AG04449 (cell line): ENCODE measurements at regions not wholly inside any gene's neighbourhood (a gene's known extent, or its start where the extent isn't known, plus 50 kb on each side); places are given as distances from the start of the nearest gene placed in this dataset.

ENCODE experiments used
- CTCF ChIA-PET: fragments of 350-600 bp; formaldehyde crosslinking; extraction: SDS; loops from one replicate; lab custom pipeline; 2021; ENCODE audit warnings: antibody characterized with exemption; lab: Yijun Ruan, JAX
- POLR2A ChIA-PET: fragments of 400-600, 350-600 bp; formaldehyde crosslinking; extraction: SDS; loops from one replicate; lab custom pipeline; 2020; ENCODE audit warnings: antibody characterized with exemption, inconsistent platforms; lab: Yijun Ruan, JAX
- DNase-seq: peaks from one replicate; pipeline ENCODE4 v3.0.0-alpha.2; 2010; ENCODE audit warnings: low read depth, low spot score
- H3K4me3 ChIP-seq: 2 replicates; pipeline ENCODE4 v1.5.1; 2011; ENCODE audit warnings: low read depth, mild to moderate bottlenecking, control low read depth, low read length
- TF ChIP-seq, protein P1 (sequence below): IDR thresholded peaks from one replicate; pipeline ENCODE4 v1.5.1; 2011; ENCODE audit warnings: mild to moderate bottlenecking, moderate library complexity, low read length, control low read depth, inconsistent platforms; ENCODE audit not compliant: insufficient read depth; ENCODE audit errors: missing control alignments

DNA sequence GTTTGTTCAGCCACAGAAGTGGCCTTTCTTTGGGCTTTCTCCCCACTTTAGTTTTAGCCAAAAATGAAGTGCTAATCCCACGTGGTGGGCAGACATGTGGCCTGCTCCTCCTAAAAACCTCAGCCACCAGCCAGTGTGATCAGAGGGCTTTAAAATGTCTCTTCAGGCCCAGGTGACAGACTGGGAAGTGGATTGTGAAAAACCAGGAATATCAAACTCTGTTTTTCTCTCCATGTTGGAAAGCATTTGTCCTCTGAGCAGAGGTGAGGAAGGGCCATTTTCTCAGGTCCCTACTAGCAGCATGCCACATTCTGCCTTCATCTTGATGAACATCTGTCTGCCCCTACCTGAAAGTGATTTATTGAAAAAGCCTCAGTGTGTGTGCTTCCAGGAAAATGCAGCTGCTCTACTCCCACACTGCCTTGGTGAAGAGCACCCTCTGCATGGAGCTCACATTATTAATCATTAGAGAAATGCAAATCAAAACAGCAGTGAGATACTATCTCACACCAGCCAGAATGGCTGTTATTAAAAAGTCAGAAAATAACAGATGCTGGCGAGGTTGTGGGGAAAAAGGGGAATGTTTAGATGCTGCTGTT is 181.2 kb upstream of the DMAC1 start:
- no peak overlapping the region for H3K4me3 ChIP-seq
- DNase-seq, result no peak
- ChIA-PET CTCF (no interaction called here), POLR2A (no interaction called here)
- TF ChIP-seq, protein P1, sequence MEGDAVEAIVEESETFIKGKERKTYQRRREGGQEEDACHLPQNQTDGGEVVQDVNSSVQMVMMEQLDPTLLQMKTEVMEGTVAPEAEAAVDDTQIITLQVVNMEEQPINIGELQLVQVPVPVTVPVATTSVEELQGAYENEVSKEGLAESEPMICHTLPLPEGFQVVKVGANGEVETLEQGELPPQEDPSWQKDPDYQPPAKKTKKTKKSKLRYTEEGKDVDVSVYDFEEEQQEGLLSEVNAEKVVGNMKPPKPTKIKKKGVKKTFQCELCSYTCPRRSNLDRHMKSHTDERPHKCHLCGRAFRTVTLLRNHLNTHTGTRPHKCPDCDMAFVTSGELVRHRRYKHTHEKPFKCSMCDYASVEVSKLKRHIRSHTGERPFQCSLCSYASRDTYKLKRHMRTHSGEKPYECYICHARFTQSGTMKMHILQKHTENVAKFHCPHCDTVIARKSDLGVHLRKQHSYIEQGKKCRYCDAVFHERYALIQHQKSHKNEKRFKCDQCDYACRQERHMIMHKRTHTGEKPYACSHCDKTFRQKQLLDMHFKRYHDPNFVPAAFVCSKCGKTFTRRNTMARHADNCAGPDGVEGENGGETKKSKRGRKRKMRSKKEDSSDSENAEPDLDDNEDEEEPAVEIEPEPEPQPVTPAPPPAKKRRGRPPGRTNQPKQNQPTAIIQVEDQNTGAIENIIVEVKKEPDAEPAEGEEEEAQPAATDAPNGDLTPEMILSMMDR, result no peak

- H3K4me3 ChIP-seq, result no peak overlapping the region
- ChIA-PET POLR2A (no interaction called here), CTCF (no interaction called here)
- no peak for DNase-seq
- TF ChIP-seq, protein P1, result no peak
These were observed 180.5 kb upstream of the DMAC1 start for GRCh38 chr9:7980041-7980440.

DNA sequence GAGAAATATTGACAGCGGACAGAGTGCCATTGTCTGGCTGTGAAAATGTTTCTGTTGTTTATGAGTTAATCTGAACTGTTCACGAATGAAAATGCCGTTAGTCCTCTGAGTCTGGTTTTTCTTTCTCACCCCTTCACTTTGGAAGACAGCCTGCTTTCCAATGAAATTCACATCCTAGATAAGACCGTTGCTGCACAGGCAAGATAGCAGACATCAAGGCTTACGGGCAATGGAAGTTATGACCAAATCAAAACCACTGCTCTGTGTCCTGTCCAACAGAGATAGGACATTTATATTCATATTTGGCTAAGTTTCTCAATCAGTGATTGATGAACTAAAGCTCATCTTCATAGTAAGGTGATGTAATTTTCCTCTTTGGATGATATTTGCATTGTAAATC is 180.0 kb upstream of the DMAC1 start:
- DNase-seq, result no peak
- TF ChIP-seq, protein P1, result no peak
- POLR2A ChIA-PET, result no interaction called here
- H3K4me3 ChIP-seq, result no peak overlapping the region
- CTCF ChIA-PET, result no interaction called here

DNA sequence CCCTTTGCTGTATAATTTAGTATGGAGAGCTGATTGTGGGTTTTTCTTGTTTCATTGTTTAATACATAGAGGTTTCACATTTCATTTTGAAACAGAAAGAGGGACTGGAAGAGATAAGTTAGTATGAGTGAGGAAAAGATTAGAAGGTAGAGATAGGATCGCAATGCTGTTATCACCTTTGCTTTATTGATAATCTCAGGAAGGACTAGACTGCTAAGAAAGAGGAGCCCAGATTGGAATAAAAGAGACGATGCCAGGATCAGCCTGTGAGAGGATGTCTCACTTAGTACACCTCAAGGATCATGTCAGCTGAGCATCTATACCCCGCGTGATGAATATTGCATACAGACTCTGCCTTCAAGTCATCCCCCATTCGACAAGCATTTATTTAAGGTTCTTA is 178.0 kb upstream of the DMAC1 start:
- TF ChIP-seq, protein P1, result no peak
- CTCF ChIA-PET, result no interaction called here
- POLR2A ChIA-PET, result no interaction called here
- no peak for DNase-seq
- H3K4me3 ChIP-seq, result no peak overlapping the region

- no peak overlapping the region for H3K4me3 ChIP-seq
- CTCF ChIA-PET, result no interaction called here
- TF ChIP-seq, protein P1, result no peak
- DNase-seq, result no peak
- POLR2A ChIA-PET, result no interaction called here
These were observed 177.3 kb upstream of the DMAC1 start for GRCh38 chr9:7976856-7977255.

GRCh38 chr9:7976167-7976755 is 176.7 kb upstream of the DMAC1 start:
- TF ChIP-seq, protein P1, result no peak
- no peak for DNase-seq
- ChIA-PET POLR2A (no interaction called here), CTCF (no interaction called here)
- no peak overlapping the region for H3K4me3 ChIP-seq
